Glutamatergic neuron (in vitro differentiated cells): ENCODE measurements at regions not wholly inside any gene's neighbourhood (a gene's known extent, or its start where the extent isn't known, plus 50 kb on each side); places are given as distances from the start of the nearest gene placed in this dataset.

Source experiments
- DNase-seq: peaks from one replicate; pipeline ENCODE4 v3.0.0; 2022
- H3K27ac Mint-ChIP-seq: one replicate; pipeline ENCODE4 v1.8.0; 2020; ENCODE audit warnings: mild to moderate bottlenecking, mixed read lengths, inconsistent platforms; ENCODE audit not compliant: unreplicated experiment
- H3K27me3 Mint-ChIP-seq: one replicate; pipeline ENCODE4 v1.8.0; 2020; ENCODE audit warnings: mild to moderate bottlenecking, moderate library complexity, mixed read lengths, inconsistent platforms; ENCODE audit not compliant: unreplicated experiment
- H3K36me3 Mint-ChIP-seq: one replicate; pipeline ENCODE4 v1.8.0; 2020; ENCODE audit warnings: mild to moderate bottlenecking, mixed read lengths, inconsistent platforms; ENCODE audit not compliant: unreplicated experiment
- H3K4me1 Mint-ChIP-seq: one replicate; pipeline ENCODE4 v1.8.0; 2020; ENCODE audit warnings: mild to moderate bottlenecking, low read depth, mixed read lengths, inconsistent platforms; ENCODE audit not compliant: unreplicated experiment
- H3K4me3 Mint-ChIP-seq: one replicate; pipeline ENCODE4 v1.8.0; 2020; ENCODE audit warnings: mild to moderate bottlenecking, mixed read lengths, inconsistent platforms; ENCODE audit not compliant: unreplicated experiment
- H3K9me3 Mint-ChIP-seq: one replicate; pipeline ENCODE4 v1.8.0; 2020; ENCODE audit warnings: mild to moderate bottlenecking, moderate library complexity, mixed read lengths, inconsistent platforms; ENCODE audit not compliant: unreplicated experiment
- CTCF ChIP-seq: fragments of 200-600 bp; sonication (generic); IDR thresholded peaks from one replicate; pipeline ENCODE4 v1.5.0; 2021; ENCODE audit not compliant: partially characterized antibody, unreplicated experiment

GRCh38 chr15:89396723-89397652 lies 62.4 kb upstream of the POLG start:
- Mint-ChIP-seq H3K36me3 (peaks cover 5% of the 10 kb centered on the region), H3K27ac (peak overlapping the region; percentile 26), H3K9me3 (peaks cover 22% of the 10 kb centered on the region), H3K4me3 (peak overlapping the region; percentile 54), H3K27me3 (peaks cover 15% of the 10 kb centered on the region), H3K4me1 (peaks cover 28% of the 10 kb centered on the region)
- no peak for TF ChIP-seq CTCF
- no peak for DNase-seq

- no peak for TF ChIP-seq CTCF
- peaks cover 11% of the 10 kb centered on the region for H3K27me3 Mint-ChIP-seq
- no peak overlapping the region for H3K4me3 Mint-ChIP-seq
- peaks cover 29% of the 10 kb centered on the region for H3K4me1 Mint-ChIP-seq
- peaks cover 20% of the 10 kb centered on the region for H3K9me3 Mint-ChIP-seq
- no peak overlapping the region for H3K27ac Mint-ChIP-seq
- no peak for DNase-seq
- peaks cover 5% of the 10 kb centered on the region for H3K36me3 Mint-ChIP-seq
Observed at GRCh38 chr15:89395996-89396395, 61.4 kb upstream of the POLG start.

- no peak for DNase-seq
- H3K4me1 Mint-ChIP-seq: peaks cover 32% of the 10 kb centered on the region
- TF ChIP-seq CTCF: no peak
- H3K4me3 Mint-ChIP-seq: no peak overlapping the region
- H3K36me3 Mint-ChIP-seq: peaks cover 5% of the 10 kb centered on the region
- H3K9me3 Mint-ChIP-seq: peaks cover 20% of the 10 kb centered on the region
- H3K27me3 Mint-ChIP-seq: peaks cover 6% of the 10 kb centered on the region
- no peak overlapping the region for H3K27ac Mint-ChIP-seq
Observed at GRCh38 chr15:89395461-89395871, 60.8 kb upstream of the POLG start.

GRCh38 chr15:89395031-89395430 lies 60.4 kb upstream of the POLG start:
- Mint-ChIP-seq H3K27ac (no peak overlapping the region), H3K9me3 (peaks cover 23% of the 10 kb centered on the region), H3K4me1 (peaks cover 32% of the 10 kb centered on the region), H3K36me3 (peaks cover 5% of the 10 kb centered on the region), H3K4me3 (no peak overlapping the region), H3K27me3 (peaks cover 10% of the 10 kb centered on the region)
- TF ChIP-seq CTCF: no peak
- no peak for DNase-seq

GRCh38 chr15:89393056-89393455 lies 58.4 kb upstream of the POLG start:
- H3K9me3 Mint-ChIP-seq: peaks cover 25% of the 10 kb centered on the region
- peaks cover 5% of the 10 kb centered on the region for H3K36me3 Mint-ChIP-seq
- TF ChIP-seq CTCF: no peak
- H3K27me3 Mint-ChIP-seq: peaks cover 15% of the 10 kb centered on the region
- no peak overlapping the region for H3K27ac Mint-ChIP-seq
- peaks cover 47% of the 10 kb centered on the region for H3K4me1 Mint-ChIP-seq
- no peak overlapping the region for H3K4me3 Mint-ChIP-seq
- DNase-seq: no peak
